MM.1S (cell line): ENCODE measurements at regions not wholly inside any gene's neighbourhood (a gene's known extent, or its start where the extent isn't known, plus 50 kb on each side); places are given as distances from the start of the nearest gene placed in this dataset.

ENCODE experiments used
- DNase-seq: peaks from one replicate; pipeline ENCODE4 v3.0.0-alpha.2; 2015
- H2AFZ ChIP-seq: fragments of 300-600 bp; sonication (generic); 2 replicates; pipeline ENCODE4 v1.6.0; 2016; ENCODE audit warnings: antibody characterized with exemption, low read length
- H3F3A ChIP-seq: fragments of 300-600 bp; sonication (generic); 2 replicates; pipeline ENCODE4 v1.6.1; 2016; ENCODE audit warnings: mild to moderate bottlenecking, antibody characterized with exemption, low read length, moderate library complexity, mixed read lengths; ENCODE audit not compliant: insufficient read depth
- H3K27ac ChIP-seq: fragments of 300-600 bp; sonication (generic); 2 replicates; pipeline ENCODE4 v1.5.1; 2016; ENCODE audit warnings: mild to moderate bottlenecking, low read length
- H3K27me3 ChIP-seq: fragments of 300-600 bp; sonication (generic); replicated peaks from 2 replicates; pipeline ENCODE4 v1.6.0; 2016; ENCODE audit warnings: low read length; ENCODE audit not compliant: insufficient read depth
- H3K36me3 ChIP-seq: fragments of 300-600 bp; sonication (generic); replicated peaks from 2 replicates; pipeline ENCODE4 v1.6.1; 2016; ENCODE audit warnings: mild to moderate bottlenecking, low read length, mixed read lengths; ENCODE audit not compliant: insufficient read depth
- H3K4me1 ChIP-seq: fragments of 300-600 bp; sonication (generic); 2 replicates; pipeline ENCODE4 v1.6.1; 2016; ENCODE audit warnings: low read length, mixed read lengths
- H3K4me2 ChIP-seq: fragments of 300-600 bp; sonication (generic); 2 replicates; pipeline ENCODE4 v1.6.0; 2016; ENCODE audit warnings: low read depth, low read length
- H3K4me3 ChIP-seq: fragments of 300-600 bp; sonication (generic); 2 replicates; pipeline ENCODE4 v1.5.1; 2016; ENCODE audit warnings: low read length, mixed read lengths
- H3K79me2 ChIP-seq: fragments of 300-600 bp; sonication (generic); 2 replicates; pipeline ENCODE4 v1.6.1; 2016; ENCODE audit warnings: mixed run types, low read length, mixed read lengths
- H3K9ac ChIP-seq: fragments of 300-600 bp; sonication (generic); 2 replicates; pipeline ENCODE4 v1.6.1; 2016; ENCODE audit warnings: low read length, mixed read lengths
- H3K9me2 ChIP-seq: fragments of 300-600 bp; sonication (generic); replicated peaks from 2 replicates; pipeline ENCODE4 v1.6.1; 2016; ENCODE audit warnings: mild to moderate bottlenecking, low read length, mixed read lengths; ENCODE audit not compliant: insufficient read depth
- H3K9me3 ChIP-seq: fragments of 300-600 bp; sonication (generic); replicated peaks from 2 replicates; pipeline ENCODE4 v1.6.1; 2016; ENCODE audit warnings: mild to moderate bottlenecking, low read length, mixed read lengths; ENCODE audit not compliant: insufficient read depth
- H4K20me1 ChIP-seq: fragments of 300-600 bp; sonication (generic); 2 replicates; pipeline ENCODE4 v1.6.1; 2016; ENCODE audit warnings: mild to moderate bottlenecking, low read length, moderate library complexity, mixed read lengths; ENCODE audit not compliant: insufficient read depth
- CTCF ChIP-seq: fragments of 300-600 bp; sonication (generic); IDR thresholded peaks from 2 replicates; pipeline ENCODE4 v1.5.1; 2016; ENCODE audit warnings: antibody characterized with exemption, low read length, mixed read lengths
- EZH2 ChIP-seq: fragments of 300-600 bp; sonication (generic); optimal IDR thresholded peaks from 2 replicates; pipeline ENCODE3; 2017; ENCODE audit warnings: low read depth, mild to moderate bottlenecking, antibody characterized with exemption, low read length, mixed read lengths
- EZH2phosphoT487 ChIP-seq: fragments of 300-600 bp; sonication (generic); IDR thresholded peaks from 2 replicates; pipeline ENCODE4 v1.6.1; 2018; ENCODE audit warnings: antibody characterized with exemption, low read length

- H3K9me3 ChIP-seq = no peaks in the 10 kb centered on the region
Measured at GRCh38 chr2:234672498-234673150, 175.7 kb upstream of the ARL4C start.

GRCh38 chr2:234671716-234672115, 174.8 kb upstream of the ARL4C start:
- no peak for DNase-seq
- Histone ChIP-seq H3K9me2 (no peaks in the 10 kb centered on the region), H3K4me1 (no peaks in the 10 kb centered on the region), H3K4me3 (no peak overlapping the region), H3K79me2 (no peaks in the 10 kb centered on the region), H4K20me1 (no peaks in the 10 kb centered on the region), H3K27ac (no peak overlapping the region), H3K27me3 (no peaks in the 10 kb centered on the region), H3K9ac (no peak overlapping the region), H3K4me2 (no peak overlapping the region), H2AFZ (no peak overlapping the region), H3K36me3 (no peaks in the 10 kb centered on the region), H3K9me3 (no peaks in the 10 kb centered on the region), H3F3A (no peaks in the 10 kb centered on the region)
- TF ChIP-seq CTCF = no peak
- TF ChIP-seq EZH2phosphoT487 = no peak
- TF ChIP-seq EZH2 = no peak

More at GRCh38 chr2:234672498-234673150, 175.7 kb upstream of the ARL4C start:
- no peaks in the 10 kb centered on the region for H3K36me3 ChIP-seq
- no peak overlapping the region for H2AFZ ChIP-seq
- no peaks in the 10 kb centered on the region for H3K4me1 ChIP-seq
- TF ChIP-seq EZH2phosphoT487 (no peak), CTCF (no peak), EZH2 (no peak)
- no peaks in the 10 kb centered on the region for H3K27me3 ChIP-seq
- no peak overlapping the region for H3K4me3 ChIP-seq
- no peaks in the 10 kb centered on the region for H3K79me2 ChIP-seq
- no peak overlapping the region for H3K9ac ChIP-seq
- H3K9me2 ChIP-seq = no peaks in the 10 kb centered on the region
- no peak overlapping the region for H3K27ac ChIP-seq
- no peaks in the 10 kb centered on the region for H3F3A ChIP-seq
- no peak overlapping the region for H3K4me2 ChIP-seq
- no peaks in the 10 kb centered on the region for H4K20me1 ChIP-seq
- no peak for DNase-seq

GRCh38 chr2:234671231-234671630, 174.3 kb upstream of the ARL4C start:
- Histone ChIP-seq H3K4me1 (no peaks in the 10 kb centered on the region), H3K27me3 (no peaks in the 10 kb centered on the region), H3K36me3 (no peaks in the 10 kb centered on the region), H3K4me2 (no peak overlapping the region), H4K20me1 (no peaks in the 10 kb centered on the region), H3K9me2 (no peaks in the 10 kb centered on the region), H3F3A (no peaks in the 10 kb centered on the region), H3K9me3 (no peaks in the 10 kb centered on the region), H2AFZ (no peak overlapping the region), H3K79me2 (no peaks in the 10 kb centered on the region), H3K4me3 (no peak overlapping the region), H3K9ac (no peak overlapping the region), H3K27ac (no peak overlapping the region)
- no peak for DNase-seq
- TF ChIP-seq CTCF (no peak), EZH2 (no peak), EZH2phosphoT487 (no peak)
